Mesenchymal stem cell (in vitro differentiated cells and primary cell): ENCODE measurements at regions not wholly inside any gene's neighbourhood (a gene's known extent, or its start where the extent isn't known, plus 50 kb on each side); places are given as distances from the start of the nearest gene placed in this dataset.
"Not testable (repeated sequence)": the region's sequence is repeated elsewhere in the genome, so short reads cannot be mapped to it uniquely, and the experiment has no call there.

Source experiments
- DNase-seq: peaks from one replicate; pipeline ENCODE4 v3.0.0-alpha.2; 2013
- H2AFZ ChIP-seq: one replicate; pipeline ENCODE4 v1.6.1; 2013; ENCODE audit warnings: low read depth, mild to moderate bottlenecking, control low read depth, inconsistent platforms, low read length, moderate library complexity
- H2AK5ac ChIP-seq: 2 replicates; pipeline ENCODE4 v1.6.1; 2013; ENCODE audit warnings: low read length, moderate library complexity, mild to moderate bottlenecking, inconsistent platforms; ENCODE audit not compliant: severe bottlenecking
- H2BK120ac ChIP-seq: one replicate; pipeline ENCODE4 v1.6.1; 2013; ENCODE audit warnings: low read depth, mild to moderate bottlenecking, inconsistent platforms, low read length, moderate library complexity
- H2BK12ac ChIP-seq, 2 experiments: one replicate each; pipeline ENCODE4 v1.6.1; 2013; ENCODE audit warnings: inconsistent platforms in 2 of 2, low read length in 2 of 2, mild to moderate bottlenecking in 2 of 2, moderate library complexity in 2 of 2, control low read depth in 1 of 2
- H2BK15ac ChIP-seq: one replicate; pipeline ENCODE4 v1.6.1; 2013; ENCODE audit warnings: mild to moderate bottlenecking, low read depth, inconsistent platforms; ENCODE audit not compliant: poor library complexity, severe bottlenecking
- H2BK5ac ChIP-seq: 2 replicates; pipeline ENCODE4 v1.6.1; 2013; ENCODE audit warnings: low read depth, mild to moderate bottlenecking, low read length, control low read depth, inconsistent platforms; ENCODE audit not compliant: poor library complexity, severe bottlenecking
- H3K14ac ChIP-seq, 2 experiments: one replicate each; pipeline ENCODE4 v1.6.1; 2013; ENCODE audit warnings: inconsistent platforms in 2 of 2, low read length in 2 of 2, control low read depth in 1 of 2, mild to moderate bottlenecking in 1 of 2, moderate library complexity in 1 of 2
- H3K18ac ChIP-seq, 2 experiments: one replicate each; pipeline ENCODE4 v1.6.1; 2013; ENCODE audit warnings: inconsistent platforms in 2 of 2, low read length in 2 of 2, control low read depth in 1 of 2, low read depth in 1 of 2, mild to moderate bottlenecking in 1 of 2
- H3K23ac ChIP-seq, 2 experiments: one replicate each; pipeline ENCODE4 v1.6.1; 2013; ENCODE audit warnings: inconsistent platforms in 2 of 2, low read length in 2 of 2, mild to moderate bottlenecking in 2 of 2, moderate library complexity in 2 of 2, control low read depth in 1 of 2
- H3K27ac ChIP-seq: 2 replicates; pipeline ENCODE4 v1.5.1; 2013; ENCODE audit warnings: mild to moderate bottlenecking, moderate library complexity, low read length, control low read depth, inconsistent platforms; ENCODE audit not compliant: poor library complexity, severe bottlenecking
- H3K27me3 ChIP-seq, 2 experiments: 2 replicates each; pipeline versions ENCODE4 v1.6.1 to v1.7.0; 2013; ENCODE audit warnings: low read length in 2 of 2, mild to moderate bottlenecking in 2 of 2, moderate library complexity in 2 of 2, control low read depth in 1 of 2, inconsistent platforms in 1 of 2; ENCODE audit not compliant: control insufficient read depth in 1 of 2, insufficient read depth in 1 of 2
- H3K36me3 ChIP-seq, 2 experiments: 2 replicates each; pipeline versions ENCODE4 v1.6.1 to v1.7.0; 2013; ENCODE audit warnings: low read length in 2 of 2, control low read depth in 1 of 2, inconsistent platforms in 1 of 2, low read depth in 1 of 2, mild to moderate bottlenecking in 1 of 2; ENCODE audit not compliant: insufficient read depth in 2 of 2, control insufficient read depth in 1 of 2
- H3K4ac ChIP-seq, 2 experiments: one replicate each; pipeline ENCODE4 v1.6.1; 2013; ENCODE audit warnings: inconsistent platforms in 2 of 2, low read length in 2 of 2, mild to moderate bottlenecking in 2 of 2, moderate library complexity in 2 of 2, control low read depth in 1 of 2, low read depth in 1 of 2
- H3K4me1 ChIP-seq: 2 replicates; pipeline ENCODE4 v1.6.1; 2013; ENCODE audit warnings: low read depth, low read length, control low read depth; ENCODE audit not compliant: control insufficient read depth, insufficient read depth
- H3K4me2 ChIP-seq: 2 replicates; pipeline ENCODE4 v1.6.1; 2013; ENCODE audit warnings: low read length, mild to moderate bottlenecking, inconsistent platforms; ENCODE audit not compliant: poor library complexity, severe bottlenecking
- H3K4me3 ChIP-seq, 2 experiments: 2 replicates each; pipeline versions ENCODE4 v1.5.1 to v1.7.0; 2013; ENCODE audit warnings: low read length in 2 of 2, mild to moderate bottlenecking in 2 of 2, control low read depth in 1 of 2, low read depth in 1 of 2; ENCODE audit not compliant: insufficient read depth in 1 of 2
- H3K79me1 ChIP-seq: replicated peaks from 2 replicates; pipeline ENCODE4 v1.6.1; 2013; ENCODE audit warnings: mild to moderate bottlenecking, control low read depth, low read length, inconsistent platforms; ENCODE audit not compliant: poor library complexity, severe bottlenecking
- H3K9ac ChIP-seq: 2 replicates; pipeline ENCODE4 v1.7.0; 2013; ENCODE audit warnings: mild to moderate bottlenecking, low read length, moderate library complexity
- H3K9me3 ChIP-seq: 2 replicates; pipeline ENCODE4 v1.7.0; 2013; ENCODE audit warnings: mild to moderate bottlenecking, low read length; ENCODE audit not compliant: control insufficient read depth
- H4K8ac ChIP-seq: one replicate; pipeline ENCODE4 v1.6.1; 2013; ENCODE audit warnings: inconsistent platforms, mild to moderate bottlenecking, low read length, moderate library complexity
- H4K91ac ChIP-seq: one replicate; pipeline ENCODE4 v1.6.1; 2013; ENCODE audit warnings: mild to moderate bottlenecking, low read length, inconsistent platforms
- WGBS: methylation state at CpG from one replicate; pipeline ENCODE4 v1.1.7; 2013; ENCODE audit warnings: mixed read lengths; 5-methylcytosine and 5-hydroxymethylcytosine counted together

- H3K27me3 ChIP-seq, DNase-seq, H2AK5ac ChIP-seq, H4K8ac ChIP-seq, H3K79me1 ChIP-seq, H3K4me1 ChIP-seq, H3K27ac ChIP-seq, H2BK15ac ChIP-seq, H3K9ac ChIP-seq, H3K36me3 ChIP-seq, H3K14ac ChIP-seq, H2BK12ac ChIP-seq, H3K18ac ChIP-seq, H3K4me2 ChIP-seq, H2BK120ac ChIP-seq, H2BK5ac ChIP-seq, H2AFZ ChIP-seq, H3K23ac ChIP-seq, H3K4me3 ChIP-seq, H3K4ac ChIP-seq, H4K91ac ChIP-seq: not testable (repeated sequence)
- 99% methylated on average over 8 of the region's 11 CpGs for WGBS
- peaks cover 11% of the 10 kb centered on the region for H3K9me3 ChIP-seq
These were observed 161.7 kb upstream of the UBE2E3 start for GRCh38 chr2:180818700-180819099.

- Histone ChIP-seq H2BK15ac (no peak overlapping the region), H3K4me1 (no peaks in the 10 kb centered on the region), H2AFZ (no peak overlapping the region), H2BK12ac (no peak overlapping the region), H2BK120ac (no peak overlapping the region), H3K4me2 (no peak overlapping the region), H3K4ac (no peak overlapping the region), H4K8ac (no peak overlapping the region), H3K23ac (no peak overlapping the region), H3K36me3 (no peaks in the 10 kb centered on the region), H3K9me3 (no peaks in the 10 kb centered on the region), H3K27ac (no peak overlapping the region), H2AK5ac (no peak overlapping the region), H3K9ac (no peak overlapping the region), H4K91ac (no peak overlapping the region), H3K4me3 (no peak overlapping the region), H3K79me1 (no peaks in the 10 kb centered on the region), H3K18ac (no peak overlapping the region), H3K14ac (no peak overlapping the region), H2BK5ac (no peak overlapping the region), H3K27me3 (no peaks in the 10 kb centered on the region)
- no peak for DNase-seq
- WGBS: 87% methylated on average over 1 of the region's 1 CpG
These were observed 181.3 kb upstream of the UBE2E3 start for GRCh38 chr2:180799141-180799540.

- DNase-seq: peak; percentile 41
- Histone ChIP-seq H2BK120ac (no peak overlapping the region), H3K4me1 (no peaks in the 10 kb centered on the region), H3K9me3 (no peaks in the 10 kb centered on the region), H2AFZ (no peak overlapping the region), H4K8ac (no peak overlapping the region), H3K27ac (no peak overlapping the region), H3K36me3 (no peaks in the 10 kb centered on the region), H3K4me2 (no peak overlapping the region), H3K79me1 (no peaks in the 10 kb centered on the region), H4K91ac (no peak overlapping the region), H3K9ac (no peak overlapping the region), H2BK15ac (no peak overlapping the region), H2BK5ac (no peak overlapping the region), H3K4me3 (no peak overlapping the region), H3K4ac (no peak overlapping the region), H2BK12ac (no peak overlapping the region), H2AK5ac (no peak overlapping the region), H3K18ac (no peak overlapping the region), H3K23ac (no peak overlapping the region), H3K14ac (no peak overlapping the region), H3K27me3 (no peaks in the 10 kb centered on the region)
These were observed 189.5 kb upstream of the UBE2E3 start for GRCh38 chr2:180790891-180791290.

GRCh38 chr2:180787330-180787729 is 193.1 kb upstream of the UBE2E3 start:
- no peak overlapping the region for H3K4me2 ChIP-seq
- no peak overlapping the region for H3K4me3 ChIP-seq
- H4K8ac ChIP-seq: no peak overlapping the region
- no peak overlapping the region for H2AK5ac ChIP-seq
- DNase-seq: peak; percentile 18
- no peak overlapping the region for H3K4ac ChIP-seq
- no peak overlapping the region for H2BK5ac ChIP-seq
- no peaks in the 10 kb centered on the region for H3K4me1 ChIP-seq
- H3K14ac ChIP-seq: no peak overlapping the region
- H3K27me3 ChIP-seq: no peaks in the 10 kb centered on the region
- no peak overlapping the region for H3K27ac ChIP-seq
- H2AFZ ChIP-seq: no peak overlapping the region
- H2BK120ac ChIP-seq: no peak overlapping the region
- no peak overlapping the region for H3K18ac ChIP-seq
- no peaks in the 10 kb centered on the region for H3K36me3 ChIP-seq
- no peak overlapping the region for H2BK12ac ChIP-seq
- H3K9me3 ChIP-seq: no peaks in the 10 kb centered on the region
- no peak overlapping the region for H3K23ac ChIP-seq
- WGBS: no CpG with 5 or more reads among the region's 1 CpG
- H4K91ac ChIP-seq: no peak overlapping the region
- H3K9ac ChIP-seq: no peak overlapping the region
- H2BK15ac ChIP-seq: no peak overlapping the region
- no peaks in the 10 kb centered on the region for H3K79me1 ChIP-seq
